Thoracic aorta (tissue), 2 donors: ENCODE measurements at regions not wholly inside any gene's neighbourhood (a gene's known extent, or its start where the extent isn't known, plus 50 kb on each side); places are given as distances from the start of the nearest gene placed in this dataset.

ENCODE experiments used
- ATAC-seq: fragments of 150-250 bp; one replicate; pipeline ENCODE4 v1.8.0; 2017; ENCODE audit warnings: low read depth; ENCODE audit not compliant: insufficient number of reproducible peaks, low FRiP score
- DNase-seq: peaks from one replicate; pipeline ENCODE4 v3.0.0-alpha.2; 2020; ENCODE audit warnings: low spot score
- H3K27ac ChIP-seq, 2 donors: fragments of 200-600 bp; sonication (generic); 1 replicate in 1 of 2; 2 replicates in 1 of 2; pipeline ENCODE4 v1.5.1; 2016; ENCODE audit warnings: mild to moderate bottlenecking in 2 of 2, moderate library complexity in 2 of 2
- H3K27me3 ChIP-seq: fragments of 200-600 bp; sonication (generic); replicated peaks from 2 replicates; pipeline ENCODE4 v1.6.0; 2016; ENCODE audit warnings: mild to moderate bottlenecking; ENCODE audit not compliant: insufficient read depth
- H3K36me3 ChIP-seq: fragments of 200-600 bp; sonication (generic); one replicate; pipeline ENCODE4 v1.5.1; 2016
- H3K4me1 ChIP-seq, 2 donors: fragments of 200-600 bp; sonication (generic); 1 replicate in 1 of 2; 2 replicates in 1 of 2; pipeline versions ENCODE4 v1.5.1 to v1.6.0; 2016; ENCODE audit warnings: low read depth in 2 of 2, mild to moderate bottlenecking in 1 of 2; ENCODE audit not compliant: control insufficient read depth in 1 of 2
- H3K4me3 ChIP-seq: fragments of 200-600 bp; sonication (generic); 2 replicates; pipeline ENCODE4 v1.5.1; 2016; ENCODE audit warnings: mild to moderate bottlenecking
- H3K9me3 ChIP-seq: fragments of 200-600 bp; sonication (generic); 2 replicates; pipeline ENCODE4 v1.5.1; 2016
- CTCF ChIP-seq: fragments of 200-600 bp; sonication (generic); IDR thresholded peaks from one replicate; pipeline ENCODE4 v1.5.1; 2019; ENCODE audit warnings: antibody characterized with exemption

- Histone ChIP-seq H3K36me3 (no peaks in the 10 kb centered on the region), H3K4me3 (no peak overlapping the region), H3K27me3 (no peaks in the 10 kb centered on the region), H3K4me1 (peaks cover 0 to 4% of the 10 kb centered on the region in 2 donors), H3K27ac (no peak overlapping the region), H3K9me3 (no peaks in the 10 kb centered on the region)
- no peak for ATAC-seq
- no peak for DNase-seq
- no peak for TF ChIP-seq CTCF
Measured at GRCh38 chr3:176794406-176794805, 402.9 kb downstream of the TBL1XR1 start.

GRCh38 chr3:176789947-176790346 lies 407.3 kb downstream of the TBL1XR1 start:
- Histone ChIP-seq H3K9me3 (no peaks in the 10 kb centered on the region), H3K27ac (no peak overlapping the region), H3K4me3 (no peak overlapping the region), H3K36me3 (no peaks in the 10 kb centered on the region), H3K27me3 (no peaks in the 10 kb centered on the region), H3K4me1 (peaks cover 0 to 4% of the 10 kb centered on the region in 2 donors)
- no peak for ATAC-seq
- TF ChIP-seq CTCF: no peak
- no peak for DNase-seq

GRCh38 chr3:176789281-176789705 lies 408.0 kb downstream of the TBL1XR1 start:
- Histone ChIP-seq H3K27ac (no peak overlapping the region), H3K27me3 (no peaks in the 10 kb centered on the region), H3K36me3 (no peaks in the 10 kb centered on the region), H3K9me3 (no peaks in the 10 kb centered on the region), H3K4me3 (no peak overlapping the region), H3K4me1 (peaks cover 0 to under 1% of the 10 kb centered on the region in 2 donors)
- no peak for DNase-seq
- no peak for TF ChIP-seq CTCF
- ATAC-seq: no peak

- no peaks in the 10 kb centered on the region for H3K27me3 ChIP-seq
- H3K4me3 ChIP-seq: no peak overlapping the region
- no peaks in the 10 kb centered on the region for H3K9me3 ChIP-seq
- no peaks in the 10 kb centered on the region for H3K36me3 ChIP-seq
- no peak for DNase-seq
- ATAC-seq: no peak
- no peaks in the 10 kb centered on the region for H3K4me1 ChIP-seq
- no peak for TF ChIP-seq CTCF
- no peak overlapping the region for H3K27ac ChIP-seq
Measured at GRCh38 chr3:176787506-176787905, 409.8 kb downstream of the TBL1XR1 start.

- no peak for TF ChIP-seq CTCF
- Histone ChIP-seq H3K9me3 (no peaks in the 10 kb centered on the region), H3K4me1 (no peaks in the 10 kb centered on the region), H3K4me3 (no peak overlapping the region), H3K27ac (no peak overlapping the region), H3K27me3 (no peaks in the 10 kb centered on the region), H3K36me3 (no peaks in the 10 kb centered on the region)
- ATAC-seq (no peak), DNase-seq (no peak)
Measured at GRCh38 chr3:176785171-176785570, 412.1 kb downstream of the TBL1XR1 start.
